ENCODE measurements at regions not wholly inside any gene's neighbourhood (a gene's known extent, or its start where the extent isn't known, plus 50 kb on each side); places are given as distances from the start of the nearest gene placed in this dataset.
A peak's percentile ranks its signal among the peaks of the same experiment; 100 is the strongest.
"Not testable (repeated sequence)": the region's sequence is repeated elsewhere in the genome, so short reads cannot be mapped to it uniquely, and the experiment has no call there.

DNA sequence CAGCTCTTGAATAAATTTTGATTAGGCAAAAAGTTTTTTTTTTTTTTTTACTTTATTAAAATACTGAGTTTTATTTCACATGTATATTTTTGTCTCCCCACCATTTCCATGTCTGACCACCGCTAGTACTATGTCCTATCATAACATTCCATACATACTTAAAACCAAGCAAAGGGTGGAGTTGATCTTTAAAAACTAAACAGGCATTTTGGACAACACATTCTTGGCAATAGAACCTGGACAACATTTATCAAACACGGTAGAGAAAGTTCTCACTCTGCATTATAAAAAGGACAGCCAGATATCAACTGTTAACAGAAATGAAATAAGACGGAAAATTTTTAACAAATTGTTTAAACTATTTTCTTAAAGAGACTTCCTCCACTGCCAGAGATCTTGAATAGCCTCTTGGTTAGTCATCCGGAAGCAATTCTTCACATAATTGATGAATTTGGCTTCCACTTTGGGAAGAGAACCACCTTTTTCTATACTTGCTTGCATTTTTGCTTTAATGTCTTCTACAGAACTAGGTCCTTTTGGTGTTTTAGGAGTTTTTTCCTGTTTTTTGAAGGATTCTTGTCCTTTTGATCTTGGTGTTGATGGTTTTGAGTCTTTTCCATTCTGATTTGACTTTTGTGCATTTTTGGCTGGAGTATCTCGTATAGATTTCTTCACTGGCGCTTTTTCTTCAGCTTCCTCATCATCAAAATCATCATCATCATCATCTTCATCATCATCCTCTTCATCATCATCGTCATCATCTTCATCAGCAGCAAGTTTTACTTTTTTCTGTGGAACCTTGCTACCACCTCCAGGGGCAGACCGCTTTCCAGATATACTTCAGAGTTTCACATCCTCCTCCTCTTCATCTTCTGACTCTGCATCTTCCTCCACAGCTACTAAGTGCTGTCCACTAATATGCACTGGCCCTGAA is 58.7 kb downstream of the POU5F2 start:
- DNase-seq (ENCODE audit: low read depth, low spot score); H3K4me3 ChIP-seq (ENCODE audit: low read depth, low read length); POLR2A ChIA-PET: not testable (repeated sequence)
- CTCF ChIA-PET = interaction anchor here (0.6 to 1.0 kb wide), 2 partner anchors 10 to 148 kb away, joined by 3 read pairs; no protein-coding TSS in a partner anchor

GRCh38 chr5:93681432-93681831 is 60.0 kb downstream of the POU5F2 start:
- no peak for DNase-seq (ENCODE audit: low read depth, low spot score)
- no peak overlapping the region for H3K4me3 ChIP-seq (ENCODE audit: low read depth, low read length)
- POLR2A ChIA-PET = no interaction called here
- no peak for TF ChIP-seq CTCF (IDR thresholded peaks at IDR 0.05; ENCODE audit: insufficient read depth, low read length, missing control alignments)
- CTCF ChIA-PET = interaction anchor here (0.9 to 1.4 kb wide), 4 partner anchors 10 to 63 kb away, joined by 3 to 6 read pairs (median 3); no protein-coding TSS in a partner anchor

GRCh38 chr5:93677359-93677891 is 64.0 kb downstream of the POU5F2 start:
- no peak for TF ChIP-seq CTCF (IDR thresholded peaks at IDR 0.05; ENCODE audit: insufficient read depth, low read length, missing control alignments)
- peak; percentile 79 for DNase-seq (ENCODE audit: low read depth, low spot score)
- no peak overlapping the region for H3K4me3 ChIP-seq (ENCODE audit: low read depth, low read length)
- CTCF ChIA-PET = interaction anchor here (1.6 to 2.8 kb wide), 2 partner anchors 11 to 20 kb away, joined by 5 to 9 read pairs; no protein-coding TSS in a partner anchor
- POLR2A ChIA-PET = interaction anchor here (0.9 kb wide), 1 partner anchor 12 kb away, joined by 3 read pairs; no protein-coding TSS in a partner anchor

DNA sequence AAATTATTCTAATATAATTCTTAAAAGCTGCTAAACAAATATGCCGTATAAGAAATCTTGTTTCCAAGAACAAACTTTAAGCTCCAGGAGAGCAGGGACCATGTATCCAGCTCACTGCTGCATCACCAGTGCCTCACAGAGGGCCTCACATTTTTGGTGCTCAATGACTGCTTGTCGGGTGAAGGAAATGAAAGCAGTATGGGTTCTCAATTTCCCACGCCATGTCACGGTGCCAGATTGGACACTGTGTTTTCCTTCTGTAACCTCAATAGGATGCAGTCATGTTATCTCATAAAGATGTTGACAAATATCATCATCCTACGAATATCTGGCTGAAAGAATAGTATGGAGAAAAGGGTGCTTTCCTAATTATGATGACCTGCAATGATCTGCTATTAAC is 64.7 kb downstream of the POU5F2 start:
- no peak for DNase-seq (ENCODE audit: low read depth, low spot score)
- no peak for TF ChIP-seq CTCF (IDR thresholded peaks at IDR 0.05; ENCODE audit: insufficient read depth, low read length, missing control alignments)
- ChIA-PET POLR2A (interaction anchor here (0.9 kb wide), 1 partner anchor 13 kb away, joined by 3 read pairs; no protein-coding TSS in a partner anchor), CTCF (interaction anchor here (1.6 to 2.8 kb wide), 2 partner anchors 11 to 19 kb away, joined by 5 to 9 read pairs; no protein-coding TSS in a partner anchor)
- no peak overlapping the region for H3K4me3 ChIP-seq (ENCODE audit: low read depth, low read length)

DNA sequence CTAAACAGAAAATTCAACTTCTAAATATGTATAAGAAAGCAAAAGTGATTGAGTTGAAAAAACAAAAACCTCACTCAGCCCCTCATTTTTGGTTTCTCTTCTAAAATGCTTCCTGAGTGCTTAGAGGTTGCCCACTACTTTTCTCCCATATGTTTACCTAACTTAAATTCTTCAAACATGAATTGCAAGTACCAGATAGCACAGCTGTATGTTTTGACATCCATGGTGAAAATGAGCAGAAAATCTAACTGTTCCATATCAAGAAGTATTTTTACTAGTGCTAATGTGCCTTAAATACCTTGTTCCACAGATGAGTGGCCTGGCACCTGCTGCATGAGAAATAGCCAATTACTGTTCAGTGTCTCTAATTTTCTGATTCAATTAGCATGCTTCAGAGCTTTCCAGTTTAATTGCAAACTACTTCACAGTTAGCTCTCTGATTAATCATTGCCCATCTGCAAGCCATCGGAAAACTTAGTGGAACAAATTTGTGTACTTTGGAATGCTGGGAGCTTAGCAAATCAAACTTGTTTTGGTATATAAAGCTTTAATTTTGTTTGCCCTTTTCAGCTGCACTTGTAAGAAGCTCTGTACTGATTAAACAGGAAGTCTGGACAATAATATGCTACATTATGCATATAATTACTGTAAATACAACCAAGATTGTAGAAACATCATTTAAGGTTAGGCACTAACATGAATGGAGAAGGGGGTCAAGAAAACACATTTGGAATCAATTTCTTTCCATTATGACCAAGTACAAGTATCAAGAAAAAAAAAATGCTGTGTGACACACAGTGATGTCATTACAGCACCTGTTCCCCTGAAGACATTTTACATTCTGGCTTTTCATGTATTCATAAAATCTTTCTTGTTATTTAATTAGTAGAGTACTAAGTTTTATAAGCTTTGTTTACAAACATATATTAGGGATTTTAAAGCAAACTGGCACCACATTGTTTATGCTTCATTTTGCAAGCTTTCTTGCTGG is 65.6 kb downstream of the POU5F2 start:
- TF ChIP-seq CTCF (IDR thresholded peaks at IDR 0.05; ENCODE audit: insufficient read depth, low read length, missing control alignments) = no peak
- ChIA-PET CTCF (interaction anchor here (1.6 to 2.8 kb wide), 2 partner anchors 10 to 18 kb away, joined by 5 to 9 read pairs; no protein-coding TSS in a partner anchor), POLR2A (no interaction called here)
- DNase-seq (ENCODE audit: low read depth, low spot score) = no peak
- no peak overlapping the region for H3K4me3 ChIP-seq (ENCODE audit: low read depth, low read length)

GRCh38 chr5:93674866-93675459 is 66.4 kb downstream of the POU5F2 start:
- DNase-seq (ENCODE audit: low read depth, low spot score) = no peak
- ChIA-PET CTCF (interaction anchor here (2.8 kb wide), 1 partner anchor 17 kb away, joined by 9 read pairs; no protein-coding TSS in a partner anchor), POLR2A (no interaction called here)
- no peak overlapping the region for H3K4me3 ChIP-seq (ENCODE audit: low read depth, low read length)
- no peak for TF ChIP-seq CTCF (IDR thresholded peaks at IDR 0.05; ENCODE audit: insufficient read depth, low read length, missing control alignments)

All from AG04449 (cell line).